ENCODE measurements at regions not wholly inside any gene's neighbourhood (a gene's known extent, or its start where the extent isn't known, plus 50 kb on each side); places are given as distances from the start of the nearest gene placed in this dataset.

DNA sequence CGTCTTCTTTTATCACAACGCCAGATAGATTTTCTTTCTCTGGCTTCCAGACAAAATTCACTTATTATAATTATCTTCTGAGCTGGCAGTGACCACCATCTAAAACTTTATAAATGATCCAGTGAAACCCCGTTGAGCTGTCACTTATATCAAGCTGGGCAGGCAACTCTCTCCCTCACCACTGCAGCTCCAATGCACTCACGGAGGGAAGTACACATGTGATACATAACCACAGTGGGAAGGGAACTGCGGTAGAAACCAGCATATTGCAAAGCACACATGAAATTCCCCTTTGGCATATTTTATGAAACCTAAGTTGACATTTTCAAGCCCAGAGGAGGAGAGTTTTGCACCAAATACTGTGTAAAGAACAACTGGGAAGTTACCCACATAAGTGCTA, 536.9 kb downstream of the HACE1 start:
- ATAC-seq = no peak
- POLR2A ChIA-PET = no interaction called here
- no peak overlapping the region for H3K27ac ChIP-seq (ENCODE audit: low read length)
- TF ChIP-seq CTCF (IDR thresholded peaks at IDR 0.05) (no peak), SIN3A (IDR thresholded peaks at IDR 0.05; ENCODE audit: borderline replicate concordance, insufficient read depth, low read depth, low read length) (no peak), POLR2AphosphoS5 (IDR thresholded peaks at IDR 0.05; ENCODE audit: low read depth, low read length) (no peak), TCF7L2 (IDR thresholded peaks at IDR 0.05; ENCODE audit: low read depth, low read length) (no peak)
- TF ChIP-seq, protein P1, sequence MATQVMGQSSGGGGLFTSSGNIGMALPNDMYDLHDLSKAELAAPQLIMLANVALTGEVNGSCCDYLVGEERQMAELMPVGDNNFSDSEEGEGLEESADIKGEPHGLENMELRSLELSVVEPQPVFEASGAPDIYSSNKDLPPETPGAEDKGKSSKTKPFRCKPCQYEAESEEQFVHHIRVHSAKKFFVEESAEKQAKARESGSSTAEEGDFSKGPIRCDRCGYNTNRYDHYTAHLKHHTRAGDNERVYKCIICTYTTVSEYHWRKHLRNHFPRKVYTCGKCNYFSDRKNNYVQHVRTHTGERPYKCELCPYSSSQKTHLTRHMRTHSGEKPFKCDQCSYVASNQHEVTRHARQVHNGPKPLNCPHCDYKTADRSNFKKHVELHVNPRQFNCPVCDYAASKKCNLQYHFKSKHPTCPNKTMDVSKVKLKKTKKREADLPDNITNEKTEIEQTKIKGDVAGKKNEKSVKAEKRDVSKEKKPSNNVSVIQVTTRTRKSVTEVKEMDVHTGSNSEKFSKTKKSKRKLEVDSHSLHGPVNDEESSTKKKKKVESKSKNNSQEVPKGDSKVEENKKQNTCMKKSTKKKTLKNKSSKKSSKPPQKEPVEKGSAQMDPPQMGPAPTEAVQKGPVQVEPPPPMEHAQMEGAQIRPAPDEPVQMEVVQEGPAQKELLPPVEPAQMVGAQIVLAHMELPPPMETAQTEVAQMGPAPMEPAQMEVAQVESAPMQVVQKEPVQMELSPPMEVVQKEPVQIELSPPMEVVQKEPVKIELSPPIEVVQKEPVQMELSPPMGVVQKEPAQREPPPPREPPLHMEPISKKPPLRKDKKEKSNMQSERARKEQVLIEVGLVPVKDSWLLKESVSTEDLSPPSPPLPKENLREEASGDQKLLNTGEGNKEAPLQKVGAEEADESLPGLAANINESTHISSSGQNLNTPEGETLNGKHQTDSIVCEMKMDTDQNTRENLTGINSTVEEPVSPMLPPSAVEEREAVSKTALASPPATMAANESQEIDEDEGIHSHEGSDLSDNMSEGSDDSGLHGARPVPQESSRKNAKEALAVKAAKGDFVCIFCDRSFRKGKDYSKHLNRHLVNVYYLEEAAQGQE (IDR thresholded peaks at IDR 0.05; ENCODE audit: insufficient read depth in 1 of 2, low read depth in 2 of 2, low read length in 1 of 2) = no peak
- no TSS peak for BruUV-seq (replicated peaks)
- no peak for DNase-seq (ENCODE audit: low read depth, low spot score)
- in situ Hi-C loops (cut with HindIII; ENCODE audit: low pct_unique_long_range_greater_than_20kb, low sequenced_read_pairs) (no loop called here), intact Hi-C loops (cut with micrococcal nuclease; ENCODE audit: unreplicated experiment) (loop anchor here (10.0 kb wide), 1 partner anchor 528 kb away; no protein-coding TSS in a partner anchor)
- H3K4me3 ChIP-seq (ENCODE audit: low read depth in 2 of 2, low read length in 2 of 2) = no peak overlapping the region
- no peaks in the 10 kb centered on the region for H3K27me3 ChIP-seq (ENCODE audit: control insufficient read depth, insufficient read depth, low read length)
- H3K4me1 ChIP-seq (ENCODE audit: control insufficient read depth, insufficient read depth, low read length) = no peaks in the 10 kb centered on the region
- no peaks in the 10 kb centered on the region for H3K9me3 ChIP-seq (ENCODE audit: control insufficient read depth, insufficient read depth, low read depth, low read length)
- CTCF ChIA-PET = no interaction called here
- H3K36me3 ChIP-seq (ENCODE audit: control insufficient read depth, insufficient read depth, low read length) = no peaks in the 10 kb centered on the region

GRCh38 chr6:104321301-104321700, 538.4 kb downstream of the HACE1 start:
- no peaks in the 10 kb centered on the region for H3K27me3 ChIP-seq (ENCODE audit: control insufficient read depth, insufficient read depth, low read length)
- ChIA-PET POLR2A (no interaction called here), CTCF (no interaction called here)
- no peaks in the 10 kb centered on the region for H3K36me3 ChIP-seq (ENCODE audit: control insufficient read depth, insufficient read depth, low read length)
- H3K4me3 ChIP-seq (ENCODE audit: low read depth in 2 of 2, low read length in 2 of 2) = no peak overlapping the region
- H3K9me3 ChIP-seq (ENCODE audit: control insufficient read depth, insufficient read depth, low read depth, low read length) = no peaks in the 10 kb centered on the region
- in situ Hi-C loops (cut with HindIII; ENCODE audit: low pct_unique_long_range_greater_than_20kb, low sequenced_read_pairs) = no loop called here
- no peaks in the 10 kb centered on the region for H3K4me1 ChIP-seq (ENCODE audit: control insufficient read depth, insufficient read depth, low read length)
- H3K27ac ChIP-seq (ENCODE audit: low read length) = no peak overlapping the region
- no TSS peak for BruUV-seq (replicated peaks)
- no peak for DNase-seq (ENCODE audit: low read depth, low spot score)
- intact Hi-C loops (cut with micrococcal nuclease; ENCODE audit: unreplicated experiment) = loop anchor here (10.0 kb wide), 1 partner anchor 526 kb away; no protein-coding TSS in a partner anchor
- no peak for ATAC-seq
- TF ChIP-seq TCF7L2 (IDR thresholded peaks at IDR 0.05; ENCODE audit: low read depth, low read length) = no peak
- TF ChIP-seq, protein P1 (IDR thresholded peaks at IDR 0.05; ENCODE audit: insufficient read depth in 1 of 2, low read depth in 2 of 2, low read length in 1 of 2) = no peak
- no peak for TF ChIP-seq SIN3A (IDR thresholded peaks at IDR 0.05; ENCODE audit: borderline replicate concordance, insufficient read depth, low read depth, low read length)
- TF ChIP-seq POLR2AphosphoS5 (IDR thresholded peaks at IDR 0.05; ENCODE audit: low read depth, low read length) = no peak
- TF ChIP-seq CTCF (IDR thresholded peaks at IDR 0.05) = no peak

Data from Panc1 (cell line).